K562 (cell line): ENCODE measurements at regions not wholly inside any gene's neighbourhood (a gene's known extent, or its start where the extent isn't known, plus 50 kb on each side); places are given as distances from the start of the nearest gene placed in this dataset.

Source experiments
- ATAC-seq: fragments of 200-7000 bp; cut with Tn5 transposase; 3 replicates; pipeline ENCODE4 v1.9.1; 2020; ENCODE audit warnings: moderate library complexity
- BruUV-seq: library from RNA; stranded (reverse); fragments of 400-500 nt; replicated peaks from 2 replicates; lab custom pipeline; 2021; lab: Mats Ljungman, UMichigan
- CTCF ChIA-PET: fragments of 300-600 bp; formaldehyde crosslinking; extraction: SDS; loops from one replicate; lab custom pipeline; 2021; ENCODE audit warnings: low intra/inter-chr PET ratio; lab: Yijun Ruan, JAX
- POLR2A ChIA-PET: fragments of 300-600, 350-650 bp; sonication (Branson Sonifier 250); formaldehyde crosslinking; extraction: SDS; loops from one replicate; lab custom pipeline; 2021; ENCODE audit warnings: antibody characterized with exemption, inconsistent platforms; lab: Yijun Ruan, JAX
- DNase-seq, 4 experiments: peaks; one replicate each; pipeline versions ENCODE4 v3.0.0 to v3.0.0-alpha.2; 2011 to 2018; ENCODE audit warnings: low spot score in 3 of 4, mixed read lengths in 3 of 4; ENCODE audit errors: extremely low read depth in 1 of 4
- FAIRE-seq: peaks from 2 replicates; lab custom pipeline; 2011; peaks lifted over from hg19 to GRCh38; lab: Jason Lieb, UNC
- H2AFZ ChIP-seq: 2 replicates; pipeline ENCODE4 v1.6.0; 2011; ENCODE audit warnings: low read depth, low read length, control low read depth, inconsistent platforms
- H3K27ac ChIP-seq: fragments of 200-600 bp; 3 replicates; pipeline ENCODE4 v1.8.0; 2011; ENCODE audit warnings: low read depth, mild to moderate bottlenecking, control low read depth, inconsistent platforms, low read length, moderate library complexity, mixed read lengths; ENCODE audit errors: extremely low read depth
- H3K27me3 ChIP-seq, 2 experiments: fragments of 300-600 bp in 1 of 2; 2 replicates in 1 of 2; 3 replicates in 1 of 2; pipeline versions ENCODE4 v1.6.0 to v1.8.0; 2011; ENCODE audit warnings: inconsistent platforms in 2 of 2, low read length in 2 of 2, mild to moderate bottlenecking in 1 of 2, mixed read lengths in 1 of 2, moderate library complexity in 1 of 2; ENCODE audit not compliant: control insufficient read depth in 2 of 2, insufficient read depth in 2 of 2
- H3K36me3 ChIP-seq: fragments of 300-600 bp; 3 replicates; pipeline ENCODE4 v1.8.0; 2011; ENCODE audit warnings: mild to moderate bottlenecking, low read length, inconsistent platforms; ENCODE audit not compliant: control insufficient read depth, insufficient read depth
- H3K4me1 ChIP-seq, 2 experiments: fragments of 200-600 bp in 1 of 2; replicated peaks in 1 of 2; 2 replicates in 1 of 2; 3 replicates in 1 of 2; pipeline versions ENCODE4 v1.5.1 to v1.8.0; 2011; ENCODE audit warnings: inconsistent platforms in 2 of 2, low read length in 2 of 2, mild to moderate bottlenecking in 1 of 2, mixed read lengths in 1 of 2, moderate library complexity in 1 of 2; ENCODE audit not compliant: control insufficient read depth in 2 of 2, insufficient read depth in 2 of 2
- H3K4me2 ChIP-seq: 2 replicates; pipeline ENCODE4 v1.6.1; 2011; ENCODE audit warnings: low read length, control low read depth, inconsistent platforms, mixed read lengths; ENCODE audit not compliant: insufficient read depth
- H3K4me3 ChIP-seq: fragments of 200-600 bp; sonication (generic), shearing (Covaris generic); 2 replicates; pipeline ENCODE4 v1.5.1; 2016; ENCODE audit warnings: control low read depth, inconsistent platforms
- H3K79me2 ChIP-seq: fragments of 200-600 bp; 3 replicates; pipeline ENCODE4 v1.8.0; 2011; ENCODE audit warnings: low read length, inconsistent platforms; ENCODE audit not compliant: control insufficient read depth, insufficient read depth
- H3K9ac ChIP-seq, 2 experiments: 2 replicates each; pipeline versions ENCODE4 v1.6.0 to v1.6.1; 2011; ENCODE audit warnings: low read depth in 2 of 2, low read length in 2 of 2, control low read depth in 1 of 2, inconsistent platforms in 1 of 2, mild to moderate bottlenecking in 1 of 2, mixed read lengths in 1 of 2; ENCODE audit not compliant: insufficient read depth in 1 of 2
- H3K9me1 ChIP-seq: one replicate; pipeline ENCODE4 v1.6.0; 2011; ENCODE audit warnings: inconsistent platforms, mild to moderate bottlenecking, low read length, moderate library complexity; ENCODE audit not compliant: control insufficient read depth, insufficient read depth
- H3K9me3 ChIP-seq: replicated peaks from 2 replicates; pipeline ENCODE4 v1.5.1; 2011; ENCODE audit warnings: low read depth, low read length, inconsistent platforms; ENCODE audit not compliant: control insufficient read depth, insufficient read depth
- H4K20me1 ChIP-seq: replicated peaks from 2 replicates; pipeline ENCODE4 v1.6.1; 2011; ENCODE audit warnings: low read length, inconsistent platforms, mixed read lengths; ENCODE audit not compliant: control insufficient read depth, insufficient read depth
- CHD1 ChIP-seq: fragments of 200-600 bp; sonication (generic); IDR thresholded peaks from one replicate; pipeline ENCODE4 v1.6.1; 2012; ENCODE audit warnings: mild to moderate bottlenecking, moderate library complexity, low read length, inconsistent platforms
- EP300 ChIP-seq: IDR thresholded peaks from 2 replicates; pipeline ENCODE4 v1.6.1; 2012; ENCODE audit warnings: low read length, improper control_type of control experiment
- GMEB1 ChIP-seq: fragments of 250-450 bp; sonication (Bioruptor Pico); IDR thresholded peaks from 2 replicates; pipeline ENCODE4 v1.4.0; 2020; ENCODE audit warnings: mild to moderate bottlenecking
- MXI1 ChIP-seq: IDR thresholded peaks from 2 replicates; pipeline ENCODE4 v1.6.1; 2011; ENCODE audit warnings: low read depth, mild to moderate bottlenecking, improper control_type of control experiment, low read length
- PHB2 ChIP-seq: fragments of 450-650 bp; IDR thresholded peaks from 2 replicates; pipeline ENCODE4 v1.6.1; 2017; ENCODE audit warnings: low read depth
- RBFOX2 ChIP-seq: fragments of 200-400 bp; formaldehyde crosslinking; IDR thresholded peaks from 2 replicates; pipeline ENCODE4 v1.6.1; 2017; ENCODE audit warnings: low read depth, mild to moderate bottlenecking, low read length, moderate library complexity
- SP2 ChIP-seq: IDR thresholded peaks from 2 replicates; pipeline ENCODE4 v1.6.1; 2011; ENCODE audit warnings: mild to moderate bottlenecking, low read depth, low read length, moderate library complexity; ENCODE audit not compliant: poor library complexity, severe bottlenecking; ENCODE audit errors: extremely low read depth
- SRF ChIP-seq, 2 experiments: fragments of 250-450, 450-650 bp in 1 of 2; sonication (Bioruptor Pico) in 1 of 2; sonication (generic) in 1 of 2; formaldehyde crosslinking; IDR thresholded peaks; 2 replicates each; pipeline versions ENCODE4 v1.5.0 to v1.5.1; 2020 to 2022; ENCODE audit warnings: mild to moderate bottlenecking in 1 of 2, missing genetic modification reagents in 1 of 2
- TCF3 ChIP-seq: sonication (generic); formaldehyde crosslinking; IDR thresholded peaks from 2 replicates; pipeline ENCODE4 v1.4.0; 2020; ENCODE audit warnings: mild to moderate bottlenecking, missing genetic modification reagents
- THRB ChIP-seq: fragments of 450-650 bp; formaldehyde crosslinking; conservative IDR thresholded peaks from 2 replicates; pipeline ENCODE4 v1.4.0; 2022; ENCODE audit warnings: mild to moderate bottlenecking, missing genetic modification characterization
- ZFX ChIP-seq: sonication (generic); formaldehyde crosslinking; IDR thresholded peaks from 2 replicates; pipeline ENCODE4 v1.8.0; 2022; ENCODE audit warnings: mild to moderate bottlenecking, missing genetic modification reagents, moderate library complexity
- ZNF212 ChIP-seq: fragments of 450-650 bp; formaldehyde crosslinking; IDR thresholded peaks from 2 replicates; pipeline ENCODE4 v1.4.0; 2020; ENCODE audit warnings: mild to moderate bottlenecking
- ZNF280A ChIP-seq: fragments of 450-650 bp; IDR thresholded peaks from 2 replicates; pipeline ENCODE4 v1.6.1; 2018; ENCODE audit warnings: mild to moderate bottlenecking, low read depth; ENCODE audit not compliant: partially characterized antibody
- ZZZ3 ChIP-seq: fragments of 450-650 bp; IDR thresholded peaks from 2 replicates; pipeline ENCODE4 v1.6.1; 2016; ENCODE audit warnings: antibody characterized with exemption, mild to moderate bottlenecking, moderate library complexity
- WGBS: fragments of 100-300 bp; shearing (Covaris generic); methylation state at CpG from one replicate; pipeline ENCODE4 v1.1.6; 2016; ENCODE audit warnings: low coverage, mixed read lengths; ENCODE audit not compliant: insufficient coverage; ENCODE audit errors: missing lambda C conversion rate; 5-methylcytosine and 5-hydroxymethylcytosine counted together
- in situ Hi-C: fragments of 300-500 bp; cut with MboI; formaldehyde crosslinking; loops from 4 replicates; pipeline ENCODE4 v1.15.0; 2018; ENCODE audit warnings: inconsistent platforms, mixed read lengths
- intact Hi-C: fragments of 100-400 bp; cut with micrococcal nuclease; formaldehyde crosslinking; loops from 2 replicates; pipeline ENCODE4 v1.14.2; 2022

GRCh38 chr2:74744731-74745515, 89.0 kb upstream of the HK2 start (continued):
- TF ChIP-seq ZFX = no peak
- no peak for TF ChIP-seq RBFOX2
- no peak for TF ChIP-seq EP300
- TF ChIP-seq TCF3 = no peak

- H3K36me3 ChIP-seq = no peaks in the 10 kb centered on the region
- ChIA-PET POLR2A (no interaction called here), CTCF (no interaction called here)
- no peaks in the 10 kb centered on the region for H3K9me3 ChIP-seq
- H3K4me3 ChIP-seq = no peak overlapping the region
- WGBS = 1% methylated on average over 6 of the region's 8 CpGs
- FAIRE-seq (no peak), DNase-seq (no peak), ATAC-seq (no peak)
- BruUV-seq = no TSS peak
- no peaks in the 10 kb centered on the region for H3K9me1 ChIP-seq
- no peak overlapping the region for H3K27ac ChIP-seq
- H3K4me1 ChIP-seq = no peaks in the 10 kb centered on the region
- no peak overlapping the region for H2AFZ ChIP-seq
- H3K9ac ChIP-seq = no peak overlapping the region
- intact Hi-C loops (no loop called here), in situ Hi-C loops (no loop called here)
- no peaks in the 10 kb centered on the region for H3K79me2 ChIP-seq
- peaks cover 7 to 38% of the 10 kb centered on the region in 2 experiments; a peak in 3 of 5 replicates for H3K27me3 ChIP-seq
- TF ChIP-seq GMEB1 (CRISPR knock-in tag) (no peak), SP2 (no peak), ZNF280A (no peak), ZZZ3 (no peak), MXI1 (no peak), CHD1 (no peak), THRB (no peak), ZNF212 (CRISPR knock-in tag) (no peak), SRF (CRISPR knock-in tag; IDR thresholded peaks at IDR 0.05) (no peak), PHB2 (no peak)
- H3K4me2 ChIP-seq = no peak overlapping the region
- H4K20me1 ChIP-seq = 0 out of 2 replicates have a peak, but pooled peaks cover 4% of the 10 kb centered on the region
Observed at GRCh38 chr2:74745766-74746165, 88.2 kb upstream of the HK2 start.
